ENCODE measurements at regions not wholly inside any gene's neighbourhood (a gene's known extent, or its start where the extent isn't known, plus 50 kb on each side); places are given as distances from the start of the nearest gene placed in this dataset.

DNA sequence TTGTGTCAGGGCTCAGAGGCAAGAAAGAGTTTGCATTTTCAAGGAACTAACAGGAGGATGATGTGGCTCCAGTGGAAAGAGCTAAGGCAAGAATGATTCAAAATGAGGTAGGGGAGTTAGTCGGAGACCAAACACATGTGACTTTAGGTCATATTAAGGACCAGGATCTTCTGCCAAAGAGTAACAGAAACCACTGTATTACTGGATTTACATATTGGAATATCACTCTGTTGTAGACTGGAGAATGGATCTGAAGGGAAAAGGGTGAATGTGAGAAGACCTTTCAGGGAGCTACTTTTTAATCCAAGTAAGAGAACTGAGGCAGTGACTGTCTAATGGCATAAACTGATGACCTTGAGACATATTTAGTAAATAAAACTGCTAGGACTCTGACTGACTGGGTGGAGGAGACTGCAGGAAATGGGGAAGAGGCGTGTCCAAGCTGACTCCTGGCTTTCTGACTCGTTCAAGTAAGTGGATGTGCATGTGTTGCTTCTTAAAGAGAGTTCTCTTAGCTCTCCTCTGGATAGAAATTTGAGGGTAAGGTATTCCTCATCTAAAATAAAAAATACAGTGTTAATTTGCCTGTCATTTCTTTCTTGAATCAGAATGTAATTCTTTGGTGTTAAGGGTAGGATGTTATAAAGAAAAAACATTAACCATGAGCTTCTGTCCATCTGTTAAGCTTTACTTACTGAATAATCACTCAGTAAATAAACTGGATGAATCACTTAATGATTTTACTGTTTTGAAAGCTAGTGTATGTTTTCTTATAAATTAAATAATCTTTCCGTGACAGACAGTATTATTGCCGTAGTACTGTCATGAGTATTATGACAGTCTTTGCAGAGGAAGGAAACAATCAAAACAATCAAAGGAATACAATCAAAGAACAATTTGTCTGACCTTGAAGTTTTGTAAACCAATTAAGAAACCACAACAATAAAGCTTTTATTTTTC lies 58.3 kb upstream of the CFAP20DC start:
- Histone ChIP-seq H3K4me3 (no peak overlapping the region), H3K9me3 (ENCODE audit: low read depth, low read length) (no peaks in the 10 kb centered on the region), H3K9ac (ENCODE audit: insufficient read length) (no peak overlapping the region), H3K36me3 (ENCODE audit: insufficient read depth, low read length) (no peaks in the 10 kb centered on the region), H3K27ac (no peak overlapping the region)
- TF ChIP-seq POLR2AphosphoS5 (IDR thresholded peaks at IDR 0.05; ENCODE audit: borderline replicate concordance, low read depth, low read length): no peak
- no peak for TF ChIP-seq FOXP2 (optimal IDR thresholded peaks at IDR 0.05; ENCODE audit: control extremely low read depth, extremely low read length, insufficient read depth)
- no peak for TF ChIP-seq EZH2 (IDR thresholded peaks at IDR 0.05)
- no peak for DNase-seq (ENCODE audit: low read depth, low spot score)

DNA sequence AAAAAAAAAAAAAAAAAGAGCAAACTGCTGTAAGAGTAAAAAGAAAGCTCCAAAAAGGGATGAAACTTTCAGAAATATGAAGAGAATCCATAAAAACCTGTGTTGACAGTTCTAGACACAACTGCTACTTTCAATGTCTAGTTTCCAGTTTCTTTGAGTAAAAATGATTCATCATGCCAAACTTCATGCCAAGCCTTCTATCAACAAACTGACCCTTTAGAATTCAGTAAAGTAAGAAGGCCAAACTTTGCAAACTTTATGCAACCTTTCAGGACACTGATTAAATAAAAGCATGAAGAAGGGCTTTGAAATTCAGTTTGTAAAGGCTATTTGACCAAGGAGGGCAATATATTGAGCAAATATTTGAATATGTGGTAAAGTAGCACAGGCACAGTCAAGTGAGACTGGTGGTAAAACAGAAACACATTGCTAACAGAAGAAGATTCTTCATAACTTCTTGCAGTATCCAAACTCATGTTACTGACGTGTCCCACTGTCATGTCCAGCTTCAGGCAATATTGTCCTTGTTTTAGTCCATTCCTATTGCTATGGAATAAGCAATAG lies 56.3 kb upstream of the CFAP20DC start:
- no peak for DNase-seq (ENCODE audit: low read depth, low spot score)
- TF ChIP-seq EZH2 (IDR thresholded peaks at IDR 0.05) (no peak), POLR2AphosphoS5 (IDR thresholded peaks at IDR 0.05; ENCODE audit: borderline replicate concordance, low read depth, low read length) (no peak), FOXP2 (optimal IDR thresholded peaks at IDR 0.05; ENCODE audit: control extremely low read depth, extremely low read length, insufficient read depth) (no peak)
- no peak overlapping the region for H3K27ac ChIP-seq
- H3K4me3 ChIP-seq: no peak overlapping the region
- no peaks in the 10 kb centered on the region for H3K9me3 ChIP-seq (ENCODE audit: low read depth, low read length)
- H3K36me3 ChIP-seq (ENCODE audit: insufficient read depth, low read length): no peaks in the 10 kb centered on the region
- no peak overlapping the region for H3K9ac ChIP-seq (ENCODE audit: insufficient read length)

DNA sequence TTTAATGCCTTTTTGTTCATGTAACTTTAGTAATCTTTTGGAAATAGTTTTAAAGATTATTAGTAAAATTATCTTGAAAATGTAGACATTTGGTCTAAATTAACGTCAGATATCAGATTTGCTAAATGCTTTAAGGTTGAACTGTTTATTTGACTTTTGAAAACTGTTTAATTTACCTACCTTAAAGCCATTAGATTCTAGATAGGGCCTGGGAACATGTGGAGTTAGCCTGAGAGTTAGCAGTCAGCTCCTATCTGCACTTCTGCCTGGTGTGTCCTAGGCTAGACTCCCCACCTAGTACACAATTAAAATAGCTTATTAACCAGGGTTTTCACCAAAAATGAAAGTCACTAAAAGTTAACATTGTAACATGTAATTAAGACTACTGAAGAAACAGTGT lies 53.7 kb upstream of the CFAP20DC start:
- H3K9me3 ChIP-seq (ENCODE audit: low read depth, low read length): no peaks in the 10 kb centered on the region
- no peak overlapping the region for H3K4me3 ChIP-seq
- no peak for DNase-seq (ENCODE audit: low read depth, low spot score)
- TF ChIP-seq FOXP2 (optimal IDR thresholded peaks at IDR 0.05; ENCODE audit: control extremely low read depth, extremely low read length, insufficient read depth): no peak
- no peak for TF ChIP-seq EZH2 (IDR thresholded peaks at IDR 0.05)
- TF ChIP-seq POLR2AphosphoS5 (IDR thresholded peaks at IDR 0.05; ENCODE audit: borderline replicate concordance, low read depth, low read length): no peak
- H3K9ac ChIP-seq (ENCODE audit: insufficient read length): no peak overlapping the region
- no peak overlapping the region for H3K27ac ChIP-seq
- H3K36me3 ChIP-seq (ENCODE audit: insufficient read depth, low read length): no peaks in the 10 kb centered on the region

DNA sequence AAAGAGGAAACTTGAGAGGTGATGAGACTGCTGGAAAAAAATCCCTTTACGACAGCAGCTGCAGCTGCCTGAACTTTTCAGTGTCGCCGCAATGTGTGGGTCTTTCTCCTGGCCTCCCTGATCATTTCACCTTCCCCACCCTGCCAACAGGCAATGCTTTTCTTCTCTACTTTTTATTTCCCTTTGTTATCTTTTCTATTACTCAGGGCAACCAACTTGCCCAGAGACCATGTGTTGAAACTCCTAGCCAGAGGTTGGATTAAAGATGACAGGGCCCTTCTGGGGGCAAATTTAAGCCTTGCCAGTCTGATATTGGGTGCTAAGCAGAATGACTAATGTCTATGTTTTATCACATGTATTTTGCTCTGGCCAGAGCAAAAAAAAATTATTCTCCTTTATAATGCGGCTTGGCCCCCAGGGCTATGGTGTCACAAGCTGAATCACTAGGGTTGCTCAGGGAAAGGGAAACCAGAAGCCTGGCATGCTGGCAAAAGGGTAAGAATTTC lies 51.5 kb upstream of the CFAP20DC start:
- TF ChIP-seq EZH2 (IDR thresholded peaks at IDR 0.05) (no peak), FOXP2 (optimal IDR thresholded peaks at IDR 0.05; ENCODE audit: control extremely low read depth, extremely low read length, insufficient read depth) (no peak), POLR2AphosphoS5 (IDR thresholded peaks at IDR 0.05; ENCODE audit: borderline replicate concordance, low read depth, low read length) (no peak)
- no peaks in the 10 kb centered on the region for H3K9me3 ChIP-seq (ENCODE audit: low read depth, low read length)
- H3K27ac ChIP-seq: no peak overlapping the region
- H3K9ac ChIP-seq (ENCODE audit: insufficient read length): no peak overlapping the region
- DNase-seq (ENCODE audit: low read depth, low spot score): no peak
- H3K36me3 ChIP-seq (ENCODE audit: insufficient read depth, low read length): no peaks in the 10 kb centered on the region
- no peak overlapping the region for H3K4me3 ChIP-seq
